ENCODE measurements at regions not wholly inside any gene's neighbourhood (a gene's known extent, or its start where the extent isn't known, plus 50 kb on each side); places are given as distances from the start of the nearest gene placed in this dataset.
"Not testable (repeated sequence)": the region's sequence is repeated elsewhere in the genome, so short reads cannot be mapped to it uniquely, and the experiment has no call there.

DNA sequence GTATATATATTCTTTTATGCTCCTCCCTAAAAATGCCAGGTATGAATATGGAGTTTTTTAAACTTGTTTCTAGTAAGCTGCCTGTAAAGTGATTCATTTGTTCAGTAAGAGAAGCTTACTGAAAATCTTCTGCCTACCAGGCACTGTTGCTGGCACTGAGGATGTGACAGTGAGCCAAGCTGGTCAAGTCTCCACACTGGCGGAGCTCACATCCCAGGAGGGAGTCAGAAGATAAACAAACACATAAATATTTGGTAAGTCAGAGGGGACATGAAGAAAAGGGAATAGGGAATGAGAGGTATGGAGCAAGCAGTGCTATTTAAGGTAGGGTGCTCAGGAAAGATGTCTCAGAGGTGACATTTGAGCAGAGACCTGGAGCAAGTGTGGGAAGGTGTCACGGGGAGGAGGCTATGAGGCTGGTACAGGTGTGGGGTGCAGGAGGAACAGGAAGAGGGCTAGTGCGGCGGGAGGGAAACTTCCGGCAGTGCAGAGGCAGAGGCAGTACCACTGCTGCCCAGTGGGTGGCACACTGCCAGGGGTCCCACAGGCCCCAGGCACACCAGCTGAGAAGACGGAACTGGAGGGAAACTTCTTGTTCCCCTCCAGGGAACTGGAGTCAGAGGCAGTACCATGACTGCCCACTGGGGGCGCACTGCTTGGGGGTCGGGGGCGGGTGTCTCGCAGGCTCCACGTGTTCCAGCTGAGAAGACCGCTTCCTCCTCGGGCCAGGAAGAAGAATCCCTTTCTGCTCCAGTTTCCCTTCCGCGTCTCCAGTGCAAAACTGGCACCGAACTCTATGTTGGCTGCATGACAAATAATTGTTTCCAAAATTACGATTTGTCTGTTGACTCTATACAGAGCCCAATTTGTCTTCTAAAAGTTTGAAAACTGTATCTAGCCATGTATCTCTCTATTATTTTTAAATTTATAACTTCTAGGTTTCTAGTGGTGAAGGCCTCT, 161.0 kb downstream of the TEX36 start:
- Histone ChIP-seq H3K36me3 (ENCODE audit: control insufficient read depth, insufficient read depth, low read length) (no peaks in the 10 kb centered on the region), H3K4me3 (ENCODE audit: low read length) (no peak overlapping the region), H3K4me2 (ENCODE audit: low read length) (no peak overlapping the region), H3K9ac (ENCODE audit: low read length) (no peak overlapping the region), H4K8ac (ENCODE audit: low read depth, low read length) (no peak overlapping the region), H3K4me1 (ENCODE audit: control insufficient read depth, low read depth, low read length) (no peaks in the 10 kb centered on the region), H3K79me2 (ENCODE audit: control insufficient read depth, insufficient read depth, low read length) (no peaks in the 10 kb centered on the region), H2BK5ac (ENCODE audit: low read length) (no peak overlapping the region), H3K4ac (ENCODE audit: low read depth, low read length) (no peak overlapping the region), H2BK120ac (ENCODE audit: low read depth, low read length) (no peak overlapping the region), H3K23ac (ENCODE audit: low read length) (no peak overlapping the region), H2BK15ac (replicated peaks; ENCODE audit: low read depth) (no peak overlapping the region), H3K56ac (ENCODE audit: low read length) (no peak overlapping the region), H4K5ac (ENCODE audit: low read length) (no peak overlapping the region), H3K18ac (ENCODE audit: low read length) (no peak overlapping the region), H3K79me1 (ENCODE audit: low read length) (no peaks in the 10 kb centered on the region), H2AK5ac (ENCODE audit: low read length) (no peak overlapping the region), H3K27ac (ENCODE audit: low read depth, low read length) (no peak overlapping the region), H3K27me3 (ENCODE audit: insufficient read depth, low read length, poor library complexity) (no peaks in the 10 kb centered on the region)
- peak; percentile 88 for DNase-seq
- no CpG with 5 or more reads among the region's 17 CpGs for WGBS (ENCODE audit: extremely low coverage, insufficient coverage, low lambda C conversion rate)

DNA sequence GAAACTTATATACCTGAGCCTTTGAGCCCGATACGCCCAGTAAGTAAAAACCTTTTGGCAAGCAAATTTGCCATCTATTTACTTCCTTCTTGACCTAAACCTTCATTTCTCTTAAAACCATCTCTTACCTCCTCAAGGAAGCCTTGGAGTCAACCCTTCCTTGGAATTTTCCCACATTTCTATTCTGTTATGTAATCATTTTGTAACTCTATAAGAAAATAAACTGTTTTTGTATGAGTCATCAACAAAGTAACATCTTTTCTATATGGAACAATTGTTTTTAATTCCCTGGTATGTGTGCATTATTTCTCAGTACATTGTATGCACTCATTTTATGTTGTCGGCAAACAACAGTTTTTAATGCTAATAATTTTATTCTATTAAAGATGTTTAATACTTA, 162.0 kb downstream of the TEX36 start:
- DNase-seq, result no peak
- H3K27me3 ChIP-seq (ENCODE audit: insufficient read depth, low read length, poor library complexity), result no peaks in the 10 kb centered on the region
- H3K4me2 ChIP-seq (ENCODE audit: low read length), result no peak overlapping the region
- no peak overlapping the region for H3K9ac ChIP-seq (ENCODE audit: low read length)
- H3K4ac ChIP-seq (ENCODE audit: low read depth, low read length), result no peak overlapping the region
- H4K8ac ChIP-seq (ENCODE audit: low read depth, low read length), result no peak overlapping the region
- no peak overlapping the region for H2AK5ac ChIP-seq (ENCODE audit: low read length)
- no CpG with 5 or more reads among the region's 3 CpGs for WGBS (ENCODE audit: extremely low coverage, insufficient coverage, low lambda C conversion rate)
- H2BK120ac ChIP-seq (ENCODE audit: low read depth, low read length), result no peak overlapping the region
- H3K4me3 ChIP-seq (ENCODE audit: low read length), result no peak overlapping the region
- H3K4me1 ChIP-seq (ENCODE audit: control insufficient read depth, low read depth, low read length), result no peaks in the 10 kb centered on the region
- H3K79me2 ChIP-seq (ENCODE audit: control insufficient read depth, insufficient read depth, low read length), result no peaks in the 10 kb centered on the region
- H3K27ac ChIP-seq (ENCODE audit: low read depth, low read length), result no peak overlapping the region
- no peak overlapping the region for H4K5ac ChIP-seq (ENCODE audit: low read length)
- no peak overlapping the region for H3K56ac ChIP-seq (ENCODE audit: low read length)
- H3K18ac ChIP-seq (ENCODE audit: low read length), result no peak overlapping the region
- H2BK15ac ChIP-seq (replicated peaks; ENCODE audit: low read depth), result no peak overlapping the region
- no peak overlapping the region for H2BK5ac ChIP-seq (ENCODE audit: low read length)
- no peak overlapping the region for H3K23ac ChIP-seq (ENCODE audit: low read length)
- no peaks in the 10 kb centered on the region for H3K36me3 ChIP-seq (ENCODE audit: control insufficient read depth, insufficient read depth, low read length)
- no peaks in the 10 kb centered on the region for H3K79me1 ChIP-seq (ENCODE audit: low read length)

DNA sequence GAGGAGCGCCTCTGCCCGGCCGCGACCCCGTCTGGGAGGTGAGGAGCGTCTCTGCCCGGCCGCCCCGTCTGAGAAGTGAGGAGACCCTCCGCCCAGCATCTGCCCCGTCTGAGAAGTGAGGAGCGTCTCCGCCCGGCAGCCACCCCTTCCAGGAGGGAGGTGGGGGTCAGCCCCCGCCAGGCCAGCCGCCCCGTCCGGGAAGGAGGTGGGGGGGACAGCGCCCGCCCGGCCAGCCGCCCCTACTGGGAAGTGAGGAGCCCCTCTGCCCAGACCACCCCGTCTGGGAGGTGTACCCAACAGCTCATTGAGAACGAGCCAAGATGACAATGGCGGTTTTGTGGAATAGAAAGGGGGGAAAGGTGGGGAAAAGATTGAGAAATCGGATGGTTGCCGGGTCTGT, 164.6 kb downstream of the TEX36 start:
- H2BK15ac ChIP-seq (replicated peaks; ENCODE audit: low read depth); H4K5ac ChIP-seq (ENCODE audit: low read length); H3K4me3 ChIP-seq (ENCODE audit: low read length); H3K27me3 ChIP-seq (ENCODE audit: insufficient read depth, low read length, poor library complexity); H3K27ac ChIP-seq (ENCODE audit: low read depth, low read length); H3K4me2 ChIP-seq (ENCODE audit: low read length); DNase-seq; H2AK5ac ChIP-seq (ENCODE audit: low read length); H2BK5ac ChIP-seq (ENCODE audit: low read length); H3K4ac ChIP-seq (ENCODE audit: low read depth, low read length); H3K79me2 ChIP-seq (ENCODE audit: control insufficient read depth, insufficient read depth, low read length); H3K4me1 ChIP-seq (ENCODE audit: control insufficient read depth, low read depth, low read length); H4K8ac ChIP-seq (ENCODE audit: low read depth, low read length); H3K36me3 ChIP-seq (ENCODE audit: control insufficient read depth, insufficient read depth, low read length); H3K79me1 ChIP-seq (ENCODE audit: low read length); H3K18ac ChIP-seq (ENCODE audit: low read length); H3K9ac ChIP-seq (ENCODE audit: low read length); H3K56ac ChIP-seq (ENCODE audit: low read length); H3K23ac ChIP-seq (ENCODE audit: low read length); H2BK120ac ChIP-seq (ENCODE audit: low read depth, low read length): not testable (repeated sequence)
- no CpG with 5 or more reads among the region's 27 CpGs for WGBS (ENCODE audit: extremely low coverage, insufficient coverage, low lambda C conversion rate)

DNA sequence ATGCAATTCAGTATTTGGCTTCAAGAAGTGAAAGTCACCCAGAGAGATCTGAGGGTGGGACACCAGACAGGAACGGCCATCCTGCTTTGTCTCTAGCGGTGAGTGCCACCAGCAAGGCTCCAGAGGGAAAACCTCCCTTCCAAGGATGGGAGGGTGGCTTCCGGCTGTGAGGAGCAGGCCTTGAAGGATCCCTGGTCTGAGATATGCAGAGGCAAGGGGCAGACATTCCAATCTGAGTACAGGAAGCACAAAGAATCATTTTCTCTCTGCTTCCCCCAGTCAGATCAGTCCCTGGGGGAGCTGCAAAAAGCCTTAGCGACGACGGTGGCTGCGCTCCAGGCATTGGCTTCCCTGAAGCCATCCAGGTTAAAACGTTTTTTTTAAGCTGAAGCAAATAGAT, 167.4 kb downstream of the TEX36 start:
- DNase-seq, result peak; percentile 53
- no peak overlapping the region for H4K5ac ChIP-seq (ENCODE audit: low read length)
- H3K36me3 ChIP-seq (ENCODE audit: control insufficient read depth, insufficient read depth, low read length), result no peaks in the 10 kb centered on the region
- no peak overlapping the region for H3K4me3 ChIP-seq (ENCODE audit: low read length)
- no peak overlapping the region for H3K18ac ChIP-seq (ENCODE audit: low read length)
- H3K23ac ChIP-seq (ENCODE audit: low read length), result no peak overlapping the region
- H3K79me1 ChIP-seq (ENCODE audit: low read length), result no peaks in the 10 kb centered on the region
- H3K27me3 ChIP-seq (ENCODE audit: insufficient read depth, low read length, poor library complexity), result no peaks in the 10 kb centered on the region
- H2AK5ac ChIP-seq (ENCODE audit: low read length), result no peak overlapping the region
- H3K56ac ChIP-seq (ENCODE audit: low read length), result no peak overlapping the region
- H2BK5ac ChIP-seq (ENCODE audit: low read length), result no peak overlapping the region
- no peak overlapping the region for H2BK120ac ChIP-seq (ENCODE audit: low read depth, low read length)
- WGBS (ENCODE audit: extremely low coverage, insufficient coverage, low lambda C conversion rate), result no CpG with 5 or more reads among the region's 8 CpGs
- no peak overlapping the region for H3K9ac ChIP-seq (ENCODE audit: low read length)
- no peaks in the 10 kb centered on the region for H3K79me2 ChIP-seq (ENCODE audit: control insufficient read depth, insufficient read depth, low read length)
- H2BK15ac ChIP-seq (replicated peaks; ENCODE audit: low read depth), result no peak overlapping the region
- no peak overlapping the region for H3K4ac ChIP-seq (ENCODE audit: low read depth, low read length)
- no peak overlapping the region for H4K8ac ChIP-seq (ENCODE audit: low read depth, low read length)
- H3K27ac ChIP-seq (ENCODE audit: low read depth, low read length), result no peak overlapping the region
- no peak overlapping the region for H3K4me2 ChIP-seq (ENCODE audit: low read length)
- H3K4me1 ChIP-seq (ENCODE audit: control insufficient read depth, low read depth, low read length), result no peaks in the 10 kb centered on the region

DNA sequence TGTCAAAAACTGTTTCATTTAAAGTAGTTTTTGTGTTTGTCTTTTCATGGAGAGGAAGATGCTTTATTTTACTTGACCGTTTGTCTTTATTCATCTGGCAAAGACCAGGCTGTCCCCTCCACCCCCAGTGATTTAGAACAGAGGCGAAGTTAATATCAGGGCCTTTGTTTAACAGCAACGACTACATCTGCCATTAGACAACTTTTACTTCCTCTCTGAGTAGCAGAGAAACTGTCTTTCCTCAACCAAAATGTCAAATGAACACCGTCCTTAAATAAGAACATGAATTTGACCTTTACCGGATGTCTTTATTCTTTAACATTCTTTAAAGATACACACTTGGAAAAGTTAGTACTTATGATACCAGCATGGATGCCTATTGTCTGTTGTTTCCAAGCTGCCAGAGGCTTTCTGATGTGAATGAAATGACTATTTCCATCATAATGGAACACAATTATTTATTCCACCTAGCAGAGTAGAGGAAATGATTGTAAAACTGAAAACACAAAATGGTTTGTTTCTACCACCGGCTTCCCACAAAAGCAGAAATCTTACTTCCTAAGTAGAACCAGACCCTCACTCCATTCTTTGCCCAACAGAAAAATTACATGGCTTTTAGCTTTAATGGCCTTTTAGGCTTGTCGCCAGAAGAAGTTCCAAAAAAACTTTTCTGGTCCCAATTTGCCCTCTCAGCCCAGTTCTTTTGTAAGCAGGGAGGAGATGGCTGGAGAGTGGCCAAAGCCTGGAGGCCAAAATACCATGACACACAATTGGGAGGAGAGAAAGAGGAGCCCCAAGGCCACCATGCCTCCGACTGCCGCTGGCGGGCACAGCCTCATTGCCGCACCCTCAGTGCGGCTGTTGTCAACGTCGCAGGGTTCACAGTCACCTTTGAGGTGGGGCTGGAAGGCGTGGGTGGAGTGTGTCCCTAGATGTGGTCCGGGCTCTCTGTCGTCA, 168.5 kb downstream of the TEX36 start:
- WGBS (ENCODE audit: extremely low coverage, insufficient coverage, low lambda C conversion rate), result no CpG with 5 or more reads among the region's 17 CpGs
- no peak overlapping the region for H3K27ac ChIP-seq (ENCODE audit: low read depth, low read length)
- no peak overlapping the region for H2AK5ac ChIP-seq (ENCODE audit: low read length)

More for the DNA sequence above, 168.5 kb downstream of the TEX36 start:
- Histone ChIP-seq H4K8ac (ENCODE audit: low read depth, low read length) (no peak overlapping the region), H3K27me3 (ENCODE audit: insufficient read depth, low read length, poor library complexity) (no peaks in the 10 kb centered on the region), H3K36me3 (ENCODE audit: control insufficient read depth, insufficient read depth, low read length) (no peaks in the 10 kb centered on the region), H2BK15ac (replicated peaks; ENCODE audit: low read depth) (no peak overlapping the region), H2BK5ac (ENCODE audit: low read length) (no peak overlapping the region), H3K23ac (ENCODE audit: low read length) (no peak overlapping the region), H3K4me2 (ENCODE audit: low read length) (no peak overlapping the region), H3K4me1 (ENCODE audit: control insufficient read depth, low read depth, low read length) (no peaks in the 10 kb centered on the region), H3K18ac (ENCODE audit: low read length) (no peak overlapping the region), H3K79me2 (ENCODE audit: control insufficient read depth, insufficient read depth, low read length) (no peaks in the 10 kb centered on the region), H2BK120ac (ENCODE audit: low read depth, low read length) (no peak overlapping the region), H4K5ac (ENCODE audit: low read length) (no peak overlapping the region), H3K9ac (ENCODE audit: low read length) (no peak overlapping the region), H3K56ac (ENCODE audit: low read length) (no peak overlapping the region), H3K79me1 (ENCODE audit: low read length) (no peaks in the 10 kb centered on the region), H3K4me3 (ENCODE audit: low read length) (no peak overlapping the region), H3K4ac (ENCODE audit: low read depth, low read length) (no peak overlapping the region)
- DNase-seq, result no peak

Measured in mesendoderm (in vitro differentiated cells).